ENCODE measurements at regions not wholly inside any gene's neighbourhood (a gene's known extent, or its start where the extent isn't known, plus 50 kb on each side); places are given as distances from the start of the nearest gene placed in this dataset.

DNA sequence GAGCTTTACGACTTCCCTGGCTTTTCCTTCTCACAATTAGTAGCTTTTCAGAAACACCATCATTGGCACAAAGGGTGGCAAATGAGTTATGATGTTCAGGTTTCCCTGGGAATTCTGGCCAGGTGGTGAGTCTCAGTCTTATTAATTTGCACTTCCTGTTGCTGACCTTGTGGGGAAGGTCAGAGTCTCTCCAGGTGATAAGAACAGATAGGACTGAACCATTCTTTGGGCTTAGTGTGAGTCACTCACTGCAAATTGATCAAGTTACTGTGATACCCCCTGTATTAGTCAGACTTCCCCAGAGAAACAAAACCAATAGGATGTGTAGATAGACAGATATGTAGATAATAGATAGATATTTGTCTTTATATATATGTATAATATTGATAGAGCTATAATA, 53.8 kb upstream of the RANBP3L start:
- Histone ChIP-seq H3K4me1 (no peaks in the 10 kb centered on the region), H3K36me3 (no peaks in the 10 kb centered on the region), H3K27me3 (no peaks in the 10 kb centered on the region), H3K9me3 (no peaks in the 10 kb centered on the region), H3K4me3 (ENCODE audit: low read depth, low read length) (no peak overlapping the region)
- TF ChIP-seq, protein P1, sequence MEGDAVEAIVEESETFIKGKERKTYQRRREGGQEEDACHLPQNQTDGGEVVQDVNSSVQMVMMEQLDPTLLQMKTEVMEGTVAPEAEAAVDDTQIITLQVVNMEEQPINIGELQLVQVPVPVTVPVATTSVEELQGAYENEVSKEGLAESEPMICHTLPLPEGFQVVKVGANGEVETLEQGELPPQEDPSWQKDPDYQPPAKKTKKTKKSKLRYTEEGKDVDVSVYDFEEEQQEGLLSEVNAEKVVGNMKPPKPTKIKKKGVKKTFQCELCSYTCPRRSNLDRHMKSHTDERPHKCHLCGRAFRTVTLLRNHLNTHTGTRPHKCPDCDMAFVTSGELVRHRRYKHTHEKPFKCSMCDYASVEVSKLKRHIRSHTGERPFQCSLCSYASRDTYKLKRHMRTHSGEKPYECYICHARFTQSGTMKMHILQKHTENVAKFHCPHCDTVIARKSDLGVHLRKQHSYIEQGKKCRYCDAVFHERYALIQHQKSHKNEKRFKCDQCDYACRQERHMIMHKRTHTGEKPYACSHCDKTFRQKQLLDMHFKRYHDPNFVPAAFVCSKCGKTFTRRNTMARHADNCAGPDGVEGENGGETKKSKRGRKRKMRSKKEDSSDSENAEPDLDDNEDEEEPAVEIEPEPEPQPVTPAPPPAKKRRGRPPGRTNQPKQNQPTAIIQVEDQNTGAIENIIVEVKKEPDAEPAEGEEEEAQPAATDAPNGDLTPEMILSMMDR (IDR thresholded peaks at IDR 0.05; ENCODE audit: low read depth, low read length) = no peak
- DNase-seq = no peak

DNA sequence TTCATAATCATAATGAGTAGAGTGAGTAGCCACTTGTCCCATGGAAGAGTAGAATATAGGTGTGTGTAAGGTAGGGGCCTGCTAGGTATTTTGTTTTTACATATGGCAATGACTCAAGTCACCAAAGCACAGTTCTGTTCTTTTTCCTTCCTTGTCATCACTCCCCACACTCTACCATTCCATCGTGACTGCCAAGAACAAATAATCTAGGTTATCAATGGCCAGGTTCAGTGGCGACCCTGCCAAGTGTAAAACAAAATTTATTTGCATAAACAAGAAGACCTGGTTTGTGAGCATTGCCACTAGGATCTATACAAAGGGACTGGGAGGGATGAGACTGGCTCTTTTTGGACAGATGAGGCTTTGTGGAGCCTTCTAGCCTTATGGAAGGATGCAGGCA, 55.2 kb upstream of the RANBP3L start:
- H3K4me3 ChIP-seq (ENCODE audit: low read depth, low read length) = no peak overlapping the region
- no peak for DNase-seq
- H3K27me3 ChIP-seq = no peaks in the 10 kb centered on the region
- H3K9me3 ChIP-seq = no peaks in the 10 kb centered on the region
- TF ChIP-seq, protein P1 (IDR thresholded peaks at IDR 0.05; ENCODE audit: low read depth, low read length) = no peak
- H3K36me3 ChIP-seq = no peaks in the 10 kb centered on the region
- H3K4me1 ChIP-seq = no peaks in the 10 kb centered on the region

DNA sequence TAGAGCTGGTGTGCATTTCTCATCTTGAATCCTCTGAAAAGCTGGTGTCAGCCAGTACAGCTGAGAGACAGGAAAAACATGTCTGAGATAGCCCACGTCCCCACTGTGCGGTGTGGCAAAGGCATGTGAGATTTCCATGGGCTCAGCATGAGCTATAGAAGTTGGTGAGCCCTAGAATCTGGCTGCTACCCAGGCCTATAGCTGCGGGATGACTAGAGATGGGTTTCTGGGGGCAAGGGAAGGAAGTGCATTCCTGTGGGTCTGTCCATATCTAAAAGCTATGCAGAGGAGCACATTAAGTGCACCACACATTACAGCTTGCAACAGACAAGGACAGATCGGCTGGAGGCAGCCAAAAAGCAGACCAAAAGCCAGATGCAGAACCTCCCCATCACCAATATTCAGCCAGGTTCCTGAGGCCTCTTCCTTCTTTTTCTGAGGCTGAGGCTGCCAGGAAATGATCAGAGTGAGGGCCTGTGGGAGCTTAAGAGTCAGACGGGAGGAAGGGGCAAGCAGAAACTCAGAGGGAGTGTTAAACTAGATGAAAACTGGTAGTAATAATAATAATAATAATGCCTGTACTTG, 55.8 kb upstream of the RANBP3L start:
- no peak for DNase-seq
- Histone ChIP-seq H3K36me3 (no peaks in the 10 kb centered on the region), H3K4me1 (no peaks in the 10 kb centered on the region), H3K9me3 (no peaks in the 10 kb centered on the region), H3K4me3 (ENCODE audit: low read depth, low read length) (no peak overlapping the region), H3K27me3 (no peaks in the 10 kb centered on the region)
- TF ChIP-seq, protein P1 (IDR thresholded peaks at IDR 0.05; ENCODE audit: low read depth, low read length) = no peak

DNA sequence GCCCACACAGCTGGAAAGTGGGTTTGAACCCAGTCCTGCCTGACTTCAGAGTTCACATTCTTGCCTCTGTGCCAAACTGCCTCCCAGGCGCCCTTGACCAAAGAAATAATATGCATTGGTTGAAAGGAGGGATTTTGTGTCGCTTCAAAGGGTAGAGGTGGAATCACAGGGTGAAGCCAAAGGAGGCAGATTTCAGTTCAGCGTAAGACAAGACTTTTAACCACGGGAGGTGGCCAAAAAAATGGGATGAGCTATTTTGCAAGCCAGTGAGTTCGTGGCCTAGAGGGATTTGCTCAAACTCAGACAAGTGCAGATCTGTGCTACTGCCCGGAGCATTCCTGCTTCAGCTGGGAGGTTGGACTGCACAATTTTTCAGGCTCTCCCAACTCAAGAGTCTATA, 57.6 kb upstream of the RANBP3L start:
- H3K9me3 ChIP-seq = no peaks in the 10 kb centered on the region
- H3K36me3 ChIP-seq = no peaks in the 10 kb centered on the region
- H3K4me1 ChIP-seq = no peaks in the 10 kb centered on the region
- DNase-seq = no peak
- H3K27me3 ChIP-seq = no peaks in the 10 kb centered on the region; the same call in 1 of the 2 replicates
- no peak overlapping the region for H3K4me3 ChIP-seq (ENCODE audit: low read depth, low read length)
- TF ChIP-seq, protein P1 (IDR thresholded peaks at IDR 0.05; ENCODE audit: low read depth, low read length) = no peak

DNA sequence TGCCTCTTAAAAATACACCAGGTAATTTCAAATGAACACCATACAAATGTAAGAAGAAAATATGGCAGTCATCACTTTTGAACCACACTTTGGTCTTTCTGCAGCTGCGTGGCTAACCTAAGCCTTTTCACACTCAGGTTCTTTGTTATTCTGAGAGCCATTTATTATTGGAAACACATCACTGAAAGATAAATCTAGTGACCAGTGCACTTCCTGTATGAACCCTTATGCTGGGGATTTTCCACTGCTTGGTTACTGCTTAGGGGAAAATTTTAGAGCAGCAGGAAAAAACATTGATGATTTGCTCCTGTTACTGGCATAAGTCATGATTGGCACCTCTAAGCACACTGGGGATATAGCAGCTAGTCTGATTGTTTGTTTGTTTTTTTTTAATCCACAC, 58.6 kb upstream of the RANBP3L start:
- TF ChIP-seq, protein P1 (IDR thresholded peaks at IDR 0.05; ENCODE audit: low read depth, low read length) = no peak
- DNase-seq = no peak

DNA sequence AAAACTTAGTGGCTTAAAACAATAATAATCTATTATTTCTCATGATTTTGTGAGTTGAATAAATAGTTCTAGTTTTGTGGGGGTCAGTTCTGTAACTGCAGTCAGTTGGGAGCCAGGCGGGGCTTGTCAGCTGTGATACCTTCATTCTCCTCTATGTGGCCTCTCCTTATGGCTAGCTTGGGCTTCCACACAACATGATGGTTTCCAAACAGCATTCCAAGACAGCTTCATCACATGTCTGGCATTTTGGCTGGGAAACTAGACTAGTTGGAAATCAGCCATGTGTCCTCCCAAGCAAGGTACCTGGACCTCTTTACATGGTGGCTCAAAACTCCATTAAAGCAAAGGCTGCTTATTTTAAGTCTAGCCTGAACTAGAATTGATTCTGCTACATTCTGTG, 61.4 kb upstream of the RANBP3L start:
- TF ChIP-seq, protein P1 (IDR thresholded peaks at IDR 0.05; ENCODE audit: low read depth, low read length) = 0 out of 2 replicates have a peak, but pooled peaks have one; percentile 8
- Histone ChIP-seq H3K4me3 (ENCODE audit: low read depth, low read length) (no peak overlapping the region), H3K27me3 (no peaks in the 10 kb centered on the region; the same call in 1 of the 2 replicates), H3K9me3 (no peaks in the 10 kb centered on the region), H3K36me3 (no peaks in the 10 kb centered on the region), H3K4me1 (no peaks in the 10 kb centered on the region)
- DNase-seq = no peak

More for the DNA sequence above, 58.6 kb upstream of the RANBP3L start:
- H3K9me3 ChIP-seq = no peaks in the 10 kb centered on the region
- no peaks in the 10 kb centered on the region; the same call in 1 of the 2 replicates for H3K27me3 ChIP-seq
- H3K4me1 ChIP-seq = no peaks in the 10 kb centered on the region
- H3K4me3 ChIP-seq (ENCODE audit: low read depth, low read length) = no peak overlapping the region
- no peaks in the 10 kb centered on the region for H3K36me3 ChIP-seq

All from BE2C (cell line).